Erythroblast (primary cell): ENCODE measurements at regions not wholly inside any gene's neighbourhood (a gene's known extent, or its start where the extent isn't known, plus 50 kb on each side); places are given as distances from the start of the nearest gene placed in this dataset.

Experiments
- GATA1 ChIP-seq: IDR thresholded peaks from 2 replicates; pipeline ENCODE4 v1.6.1; 2011; ENCODE audit warnings: low read depth, mild to moderate bottlenecking, control low read depth, low read length, moderate library complexity
- POLR2A ChIP-seq: IDR thresholded peaks from 2 replicates; pipeline ENCODE4 v1.6.1; 2011; ENCODE audit warnings: mild to moderate bottlenecking, low read length

DNA sequence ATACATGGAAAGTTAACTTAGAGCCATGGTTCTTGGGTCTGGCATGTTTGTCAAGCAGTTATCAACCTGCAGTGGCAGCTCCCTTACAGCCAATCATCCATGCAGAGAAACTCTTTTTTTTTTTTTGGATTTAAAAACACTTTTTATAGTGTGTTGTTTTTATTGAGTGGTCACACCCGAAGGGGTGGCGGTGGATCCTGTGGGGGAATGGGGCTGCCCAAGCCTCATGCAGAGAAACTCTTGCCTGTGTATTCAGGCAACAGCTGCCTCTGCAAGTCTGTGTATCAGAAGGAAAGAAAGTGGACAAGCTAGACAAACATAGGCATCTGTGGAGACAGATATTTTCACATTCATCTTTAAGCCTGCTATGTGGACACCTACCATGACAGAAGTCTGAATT lies 104.8 kb downstream of the GLUL start:
- TF ChIP-seq POLR2A (no peak), GATA1 (no peak)
